GM23338 (cell line): ENCODE measurements at regions not wholly inside any gene's neighbourhood (a gene's known extent, or its start where the extent isn't known, plus 50 kb on each side); places are given as distances from the start of the nearest gene placed in this dataset.

ENCODE experiments used
- EZH2phosphoT487 ChIP-seq: fragments of 200-600 bp; sonication (generic); IDR thresholded peaks from one replicate; pipeline ENCODE4 v1.8.1; 2018; ENCODE audit warnings: antibody characterized with exemption; ENCODE audit not compliant: unreplicated experiment
- NANOG ChIP-seq: IDR thresholded peaks from 2 replicates; pipeline ENCODE4 v1.6.1; 2016; ENCODE audit warnings: antibody characterized with exemption, borderline replicate concordance
- REST ChIP-seq: IDR thresholded peaks from one replicate; pipeline ENCODE4 v1.6.1; 2018; ENCODE audit warnings: antibody characterized with exemption; ENCODE audit not compliant: unreplicated experiment
- ZNF114 ChIP-seq: fragments of 250-450 bp; sonication (Bioruptor Pico); IDR thresholded peaks from 2 replicates; pipeline ENCODE4 v1.5.0; 2020; ENCODE audit warnings: mild to moderate bottlenecking, moderate library complexity
- ZNF331 ChIP-seq: fragments of 250-450 bp; sonication (Bioruptor Pico); IDR thresholded peaks from 2 replicates; pipeline ENCODE4 v1.5.0; 2020; ENCODE audit warnings: low read depth, mild to moderate bottlenecking, moderate library complexity
- TF ChIP-seq, protein P1 (sequence below): fragments of 250-450 bp; sonication (Bioruptor Pico); IDR thresholded peaks from 2 replicates; pipeline ENCODE4 v1.5.0; 2020; ENCODE audit warnings: mild to moderate bottlenecking, moderate library complexity
- TF ChIP-seq, protein P2 (sequence below): IDR thresholded peaks from 2 replicates; pipeline ENCODE4 v1.6.1; 2016; ENCODE audit warnings: antibody characterized with exemption

DNA sequence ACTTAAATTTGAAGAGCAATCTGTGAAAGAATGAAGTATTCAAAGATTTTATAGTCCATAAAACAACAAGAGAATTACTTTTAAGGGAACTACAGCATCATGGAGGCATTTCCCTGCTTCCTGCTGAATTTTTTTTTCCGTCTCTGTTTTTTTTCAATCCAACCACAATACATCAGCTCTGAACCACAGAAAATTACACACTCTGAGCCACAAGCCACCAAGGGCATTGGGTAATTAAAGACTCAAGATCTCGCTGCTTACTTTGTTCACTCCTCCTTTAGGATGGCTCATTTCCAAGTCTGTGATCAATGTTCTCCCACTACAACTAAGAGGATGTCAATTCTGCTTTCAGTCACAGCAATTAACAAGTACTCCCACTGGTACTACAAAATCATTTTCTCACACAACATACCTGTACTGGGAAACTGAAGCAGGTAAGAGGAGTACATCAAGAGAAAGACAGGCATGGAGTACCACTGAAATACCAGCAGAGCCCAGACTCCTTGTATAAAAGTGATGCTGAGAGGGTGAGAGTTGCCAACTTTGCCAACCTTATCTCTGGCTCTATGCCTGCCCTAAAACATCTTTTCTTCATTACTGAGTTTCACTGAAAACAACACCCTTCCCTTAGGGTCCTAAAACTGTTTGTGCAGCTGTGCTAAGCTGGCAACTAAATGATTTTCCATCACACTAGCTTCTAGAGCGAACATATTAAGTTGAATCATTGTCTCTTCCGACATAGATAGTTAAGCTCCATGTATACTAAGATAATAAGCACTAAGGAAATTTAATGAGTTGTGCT, 105.8 kb upstream of the MAGEB18 start (continued):
- TF ChIP-seq, protein P1, sequence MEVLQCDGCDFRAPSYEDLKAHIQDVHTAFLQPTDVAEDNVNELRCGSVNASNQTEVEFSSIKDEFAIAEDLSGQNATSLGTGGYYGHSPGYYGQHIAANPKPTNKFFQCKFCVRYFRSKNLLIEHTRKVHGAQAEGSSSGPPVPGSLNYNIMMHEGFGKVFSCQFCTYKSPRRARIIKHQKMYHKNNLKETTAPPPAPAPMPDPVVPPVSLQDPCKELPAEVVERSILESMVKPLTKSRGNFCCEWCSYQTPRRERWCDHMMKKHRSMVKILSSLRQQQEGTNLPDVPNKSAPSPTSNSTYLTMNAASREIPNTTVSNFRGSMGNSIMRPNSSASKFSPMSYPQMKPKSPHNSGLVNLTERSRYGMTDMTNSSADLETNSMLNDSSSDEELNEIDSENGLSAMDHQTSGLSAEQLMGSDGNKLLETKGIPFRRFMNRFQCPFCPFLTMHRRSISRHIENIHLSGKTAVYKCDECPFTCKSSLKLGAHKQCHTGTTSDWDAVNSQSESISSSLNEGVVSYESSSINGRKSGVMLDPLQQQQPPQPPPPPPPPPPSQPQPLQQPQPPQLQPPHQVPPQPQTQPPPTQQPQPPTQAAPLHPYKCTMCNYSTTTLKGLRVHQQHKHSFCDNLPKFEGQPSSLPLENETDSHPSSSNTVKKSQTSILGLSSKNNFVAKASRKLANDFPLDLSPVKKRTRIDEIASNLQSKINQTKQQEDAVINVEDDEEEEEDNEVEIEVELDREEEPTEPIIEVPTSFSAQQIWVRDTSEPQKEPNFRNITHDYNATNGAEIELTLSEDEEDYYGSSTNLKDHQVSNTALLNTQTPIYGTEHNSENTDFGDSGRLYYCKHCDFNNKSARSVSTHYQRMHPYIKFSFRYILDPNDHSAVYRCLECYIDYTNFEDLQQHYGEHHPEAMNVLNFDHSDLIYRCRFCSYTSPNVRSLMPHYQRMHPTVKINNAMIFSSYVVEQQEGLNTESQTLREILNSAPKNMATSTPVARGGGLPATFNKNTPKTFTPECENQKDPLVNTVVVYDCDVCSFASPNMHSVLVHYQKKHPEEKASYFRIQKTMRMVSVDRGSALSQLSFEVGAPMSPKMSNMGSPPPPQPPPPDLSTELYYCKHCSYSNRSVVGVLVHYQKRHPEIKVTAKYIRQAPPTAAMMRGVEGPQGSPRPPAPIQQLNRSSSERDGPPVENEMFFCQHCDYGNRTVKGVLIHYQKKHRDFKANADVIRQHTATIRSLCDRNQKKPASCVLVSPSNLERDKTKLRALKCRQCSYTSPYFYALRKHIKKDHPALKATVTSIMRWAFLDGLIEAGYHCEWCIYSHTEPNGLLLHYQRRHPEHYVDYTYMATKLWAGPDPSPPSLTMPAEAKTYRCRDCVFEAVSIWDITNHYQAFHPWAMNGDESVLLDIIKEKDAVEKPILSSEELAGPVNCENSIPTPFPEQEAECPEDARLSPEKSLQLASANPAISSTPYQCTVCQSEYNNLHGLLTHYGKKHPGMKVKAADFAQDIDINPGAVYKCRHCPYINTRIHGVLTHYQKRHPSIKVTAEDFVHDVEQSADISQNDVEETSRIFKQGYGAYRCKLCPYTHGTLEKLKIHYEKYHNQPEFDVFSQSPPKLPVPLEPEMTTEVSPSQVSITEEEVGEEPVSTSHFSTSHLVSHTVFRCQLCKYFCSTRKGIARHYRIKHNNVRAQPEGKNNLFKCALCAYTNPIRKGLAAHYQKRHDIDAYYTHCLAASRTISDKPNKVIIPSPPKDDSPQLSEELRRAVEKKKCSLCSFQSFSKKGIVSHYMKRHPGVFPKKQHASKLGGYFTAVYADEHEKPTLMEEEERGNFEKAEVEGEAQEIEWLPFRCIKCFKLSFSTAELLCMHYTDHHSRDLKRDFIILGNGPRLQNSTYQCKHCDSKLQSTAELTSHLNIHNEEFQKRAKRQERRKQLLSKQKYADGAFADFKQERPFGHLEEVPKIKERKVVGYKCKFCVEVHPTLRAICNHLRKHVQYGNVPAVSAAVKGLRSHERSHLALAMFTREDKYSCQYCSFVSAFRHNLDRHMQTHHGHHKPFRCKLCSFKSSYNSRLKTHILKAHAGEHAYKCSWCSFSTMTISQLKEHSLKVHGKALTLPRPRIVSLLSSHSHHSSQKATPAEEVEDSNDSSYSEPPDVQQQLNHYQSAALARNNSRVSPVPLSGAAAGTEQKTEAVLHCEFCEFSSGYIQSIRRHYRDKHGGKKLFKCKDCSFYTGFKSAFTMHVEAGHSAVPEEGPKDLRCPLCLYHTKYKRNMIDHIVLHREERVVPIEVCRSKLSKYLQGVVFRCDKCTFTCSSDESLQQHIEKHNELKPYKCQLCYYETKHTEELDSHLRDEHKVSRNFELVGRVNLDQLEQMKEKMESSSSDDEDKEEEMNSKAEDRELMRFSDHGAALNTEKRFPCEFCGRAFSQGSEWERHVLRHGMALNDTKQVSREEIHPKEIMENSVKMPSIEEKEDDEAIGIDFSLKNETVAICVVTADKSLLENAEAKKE (CRISPR knock-in tag) = no peak
- TF ChIP-seq NANOG (no peak), ZNF331 (CRISPR knock-in tag) (no peak), EZH2phosphoT487 (no peak), REST (no peak), ZNF114 (CRISPR knock-in tag) (no peak)
- TF ChIP-seq, protein P2, sequence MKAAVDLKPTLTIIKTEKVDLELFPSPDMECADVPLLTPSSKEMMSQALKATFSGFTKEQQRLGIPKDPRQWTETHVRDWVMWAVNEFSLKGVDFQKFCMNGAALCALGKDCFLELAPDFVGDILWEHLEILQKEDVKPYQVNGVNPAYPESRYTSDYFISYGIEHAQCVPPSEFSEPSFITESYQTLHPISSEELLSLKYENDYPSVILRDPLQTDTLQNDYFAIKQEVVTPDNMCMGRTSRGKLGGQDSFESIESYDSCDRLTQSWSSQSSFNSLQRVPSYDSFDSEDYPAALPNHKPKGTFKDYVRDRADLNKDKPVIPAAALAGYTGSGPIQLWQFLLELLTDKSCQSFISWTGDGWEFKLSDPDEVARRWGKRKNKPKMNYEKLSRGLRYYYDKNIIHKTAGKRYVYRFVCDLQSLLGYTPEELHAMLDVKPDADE = no peak
